Endothelial cell of umbilical vein (primary cell): ENCODE measurements at regions not wholly inside any gene's neighbourhood (a gene's known extent, or its start where the extent isn't known, plus 50 kb on each side); places are given as distances from the start of the nearest gene placed in this dataset.

Experiments used
- BruUV-seq: library from RNA; stranded (reverse); fragments of 400-500 nt; replicated peaks from 2 replicates; lab custom pipeline; 2021; lab: Mats Ljungman, UMichigan
- CTCF ChIA-PET: fragments of 300-600, 350-600 bp; sonication (Branson Sonifier 250); formaldehyde crosslinking; loops from one replicate; lab custom pipeline; 2021; ENCODE audit warnings: antibody characterized with exemption, inconsistent platforms; lab: Charles Lee
- POLR2A ChIA-PET: fragments of 300-600, 350-600 bp; sonication (Branson Sonifier 250); formaldehyde crosslinking; loops from one replicate; lab custom pipeline; 2021; ENCODE audit warnings: antibody characterized with exemption, inconsistent platforms; lab: Charles Lee
- DNase-seq: peaks from one replicate; pipeline ENCODE4 v3.0.0-alpha.2; 2011; ENCODE audit warnings: low read depth, low spot score
- FAIRE-seq: peaks from 2 replicates; lab custom pipeline; 2011; peaks lifted over from hg19 to GRCh38; lab: Jason Lieb, UNC
- H2AFZ ChIP-seq: 2 replicates; pipeline ENCODE4 v1.6.0; 2012; ENCODE audit warnings: low read depth, low read length, control low read depth, inconsistent platforms
- H3K27ac ChIP-seq: 2 replicates; pipeline ENCODE4 v1.5.1; 2011; ENCODE audit warnings: low read depth, mild to moderate bottlenecking, control low read depth, low read length, moderate library complexity; ENCODE audit not compliant: insufficient read depth
- H3K27me3 ChIP-seq, 2 experiments: 2 replicates each; pipeline versions ENCODE4 v1.6.0 to v1.6.1; 2011; ENCODE audit warnings: low read length in 2 of 2, mixed read lengths in 1 of 2; ENCODE audit not compliant: control insufficient read depth in 2 of 2, insufficient read depth in 2 of 2
- H3K36me3 ChIP-seq, 2 experiments: 2 replicates in 1 of 2; 3 replicates in 1 of 2; pipeline ENCODE4 v1.5.1; 2011; ENCODE audit warnings: low read length in 2 of 2, mild to moderate bottlenecking in 1 of 2, moderate library complexity in 1 of 2; ENCODE audit not compliant: control insufficient read depth in 2 of 2, insufficient read depth in 2 of 2; ENCODE audit errors: extremely low read depth in 1 of 2
- H3K4me1 ChIP-seq: 3 replicates; pipeline ENCODE4 v1.5.1; 2011; ENCODE audit warnings: mild to moderate bottlenecking, low read length; ENCODE audit not compliant: control insufficient read depth, insufficient read depth; ENCODE audit errors: extremely low read depth
- H3K4me2 ChIP-seq: 2 replicates; pipeline ENCODE4 v1.6.1; 2011; ENCODE audit warnings: low read length, control low read depth, mixed read lengths; ENCODE audit not compliant: insufficient read depth
- H3K4me3 ChIP-seq, 3 experiments: fragments of 200-600 bp in 1 of 3; sonication (generic), shearing (Covaris generic) in 1 of 3; replicated peaks in 1 of 3; 2 replicates each; pipeline ENCODE4 v1.5.1; 2011 to 2016; ENCODE audit warnings: control low read depth in 3 of 3, low read length in 3 of 3, mild to moderate bottlenecking in 2 of 3, inconsistent platforms in 1 of 3, low read depth in 1 of 3, moderate library complexity in 1 of 3; ENCODE audit not compliant: insufficient read depth in 1 of 3
- H3K79me2 ChIP-seq: 2 replicates; pipeline ENCODE4 v1.6.0; 2012; ENCODE audit warnings: low read length, inconsistent platforms; ENCODE audit not compliant: control insufficient read depth, insufficient read depth
- H3K9ac ChIP-seq: replicated peaks from 2 replicates; pipeline ENCODE3; 2011; ENCODE audit warnings: low read length, control low read depth; ENCODE audit not compliant: insufficient read depth; ENCODE audit errors: extremely low read depth
- H3K9me1 ChIP-seq: replicated peaks from 3 replicates; pipeline ENCODE4 v1.6.0; 2011; ENCODE audit warnings: mild to moderate bottlenecking, low read length; ENCODE audit not compliant: control insufficient read depth, insufficient read depth; ENCODE audit errors: extremely low read depth
- H3K9me3 ChIP-seq: replicated peaks from 2 replicates; pipeline ENCODE4 v1.5.1; 2012; ENCODE audit warnings: low read length, inconsistent platforms; ENCODE audit not compliant: control insufficient read depth, insufficient read depth
- H4K20me1 ChIP-seq: replicated peaks from 2 replicates; pipeline ENCODE3; 2011; ENCODE audit warnings: mild to moderate bottlenecking, low read length; ENCODE audit not compliant: control insufficient read depth, insufficient read depth; ENCODE audit errors: extremely low read depth
- JUN ChIP-seq: IDR thresholded peaks from 2 replicates; pipeline ENCODE4 v1.6.1; 2011; ENCODE audit warnings: borderline replicate concordance, low read depth; ENCODE audit not compliant: insufficient read length, insufficient read depth
- MYC ChIP-seq: IDR thresholded peaks from one replicate; pipeline ENCODE4 v1.6.1; 2011; ENCODE audit warnings: mild to moderate bottlenecking, low read depth, low read length
- POLR2A ChIP-seq: IDR thresholded peaks from 2 replicates; pipeline ENCODE4 v1.6.1; 2012; ENCODE audit warnings: low read depth, mild to moderate bottlenecking, control low read depth, low read length
- POLR2AphosphoS5 ChIP-seq: IDR thresholded peaks from 2 replicates; pipeline ENCODE4 v1.6.1; 2012; ENCODE audit warnings: low read depth, mild to moderate bottlenecking, control low read depth, low read length, moderate library complexity; ENCODE audit not compliant: insufficient read depth
- dilution Hi-C: fragments of 300-500 bp; cut with MboI; formaldehyde crosslinking; loops from one replicate; pipeline ENCODE4 v1.15.0; 2019; ENCODE audit warnings: low sequenced_read_pairs; ENCODE audit not compliant: extremely low pct_ligation_motif_present
- intact Hi-C: fragments of 100-400 bp; cut with micrococcal nuclease; formaldehyde crosslinking; loops from one replicate; pipeline ENCODE4 v1.10.0; 2022
- TF ChIP-seq, protein P1 (sequence below): IDR thresholded peaks from 2 replicates; pipeline ENCODE4 v1.6.1; 2011; ENCODE audit not compliant: insufficient read depth, insufficient read length

DNA sequence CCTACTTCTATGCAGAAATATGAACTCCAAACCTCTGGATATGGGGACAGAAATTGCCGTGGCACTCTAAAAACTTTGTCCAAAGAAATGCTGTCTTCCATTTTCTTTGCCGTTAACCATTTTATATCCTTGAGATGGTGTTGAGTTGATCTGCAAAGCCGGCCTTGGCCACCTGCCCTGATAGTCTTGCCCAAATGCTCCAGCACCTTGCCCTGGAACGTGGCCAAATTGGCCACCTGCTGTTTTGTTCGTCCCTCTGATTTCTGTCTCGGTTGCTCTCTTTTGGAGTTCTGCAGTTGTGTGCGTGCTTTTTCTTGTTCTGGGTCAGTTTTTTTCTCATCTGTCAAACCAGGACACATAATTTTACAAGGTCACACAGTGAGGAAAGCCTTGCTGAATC is 239.7 kb upstream of the GMDS start:
- FAIRE-seq: no peak
- Histone ChIP-seq H3K9ac (no peak overlapping the region), H3K27me3 (no peaks in the 10 kb centered on the region), H3K4me2 (no peak overlapping the region), H3K27ac (no peak overlapping the region), H2AFZ (no peak overlapping the region), H3K79me2 (no peaks in the 10 kb centered on the region), H3K9me3 (no peaks in the 10 kb centered on the region), H3K4me1 (no peaks in the 10 kb centered on the region), H4K20me1 (no peaks in the 10 kb centered on the region), H3K36me3 (no peaks in the 10 kb centered on the region), H3K4me3 (no peak overlapping the region), H3K9me1 (no peaks in the 10 kb centered on the region)
- BruUV-seq: no TSS peak
- TF ChIP-seq MYC (no peak), POLR2AphosphoS5 (no peak)
- POLR2A ChIA-PET: no interaction called here
- no peak for DNase-seq
- dilution Hi-C loops (no loop called here), intact Hi-C loops (no loop called here)
- CTCF ChIA-PET: no interaction called here

GRCh38 chr6:2482773-2483172 is 237.4 kb upstream of the GMDS start:
- FAIRE-seq (no peak), DNase-seq (no peak)
- Histone ChIP-seq H3K4me1 (no peaks in the 10 kb centered on the region), H3K9ac (no peak overlapping the region), H3K79me2 (no peaks in the 10 kb centered on the region), H3K4me2 (no peak overlapping the region), H4K20me1 (no peaks in the 10 kb centered on the region), H3K4me3 (no peak overlapping the region), H3K27me3 (no peaks in the 10 kb centered on the region), H3K36me3 (no peaks in the 10 kb centered on the region), H3K27ac (no peak overlapping the region), H3K9me1 (no peaks in the 10 kb centered on the region), H3K9me3 (no peaks in the 10 kb centered on the region), H2AFZ (no peak overlapping the region)
- CTCF ChIA-PET: no interaction called here
- intact Hi-C loops (no loop called here), dilution Hi-C loops (no loop called here)
- no peak for TF ChIP-seq JUN
- no peak for TF ChIP-seq POLR2AphosphoS5
- TF ChIP-seq, protein P1, sequence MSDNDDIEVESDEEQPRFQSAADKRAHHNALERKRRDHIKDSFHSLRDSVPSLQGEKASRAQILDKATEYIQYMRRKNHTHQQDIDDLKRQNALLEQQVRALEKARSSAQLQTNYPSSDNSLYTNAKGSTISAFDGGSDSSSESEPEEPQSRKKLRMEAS: no peak
- no peak for TF ChIP-seq POLR2A
- POLR2A ChIA-PET: no interaction called here
- BruUV-seq: no TSS peak
